ENCODE measurements at regions not wholly inside any gene's neighbourhood (a gene's known extent, or its start where the extent isn't known, plus 50 kb on each side); places are given as distances from the start of the nearest gene placed in this dataset.
A peak's percentile ranks its signal among the peaks of the same experiment; 100 is the strongest.

GRCh38 chr6:94511502-94512088 is 1065.7 kb upstream of the MANEA start:
- no peak for DNase-seq

GRCh38 chr6:94510877-94511276 is 1066.5 kb upstream of the MANEA start:
- peak; percentile 9 for DNase-seq

GRCh38 chr6:94501516-94501915 is 1075.8 kb upstream of the MANEA start:
- no peak for DNase-seq

- no peak for DNase-seq
Observed at GRCh38 chr6:94498099-94498498, 1078.7 kb upstream of the EPHA7 start.

- no peak for DNase-seq
Observed at GRCh38 chr6:94494500-94494899, 1075.1 kb upstream of the EPHA7 start.

- DNase-seq = no peak
Observed at GRCh38 chr6:94487371-94487770, 1068.0 kb upstream of the EPHA7 start.

GRCh38 chr6:94478133-94479005 is 1059.0 kb upstream of the EPHA7 start:
- no peak for DNase-seq

GRCh38 chr6:94468830-94469229 is 1049.5 kb upstream of the EPHA7 start:
- DNase-seq = no peak

DNA sequence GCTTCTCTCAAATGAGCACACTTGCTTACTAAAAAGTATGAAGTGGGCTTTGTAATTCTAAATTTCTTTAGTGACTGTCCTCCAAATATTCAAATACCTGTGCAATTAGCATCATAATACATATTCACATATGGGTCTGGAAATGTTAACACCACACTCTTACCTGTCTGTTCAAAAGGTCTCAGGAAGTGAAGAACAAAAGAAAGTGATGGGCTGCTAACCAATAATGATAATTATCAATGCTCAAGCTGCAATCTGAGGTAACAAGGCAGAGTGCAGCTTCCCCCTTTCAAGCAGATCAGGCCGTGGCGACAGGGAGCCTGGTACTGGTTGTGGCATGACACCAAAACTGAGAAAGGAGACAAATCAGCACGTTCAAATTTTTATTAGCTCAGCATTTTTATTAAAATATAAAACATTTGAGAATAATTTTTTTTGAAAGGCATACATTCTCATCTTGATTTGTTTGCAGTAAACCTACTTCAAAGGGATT is 1044.7 kb upstream of the EPHA7 start:
- DNase-seq = no peak

DNA sequence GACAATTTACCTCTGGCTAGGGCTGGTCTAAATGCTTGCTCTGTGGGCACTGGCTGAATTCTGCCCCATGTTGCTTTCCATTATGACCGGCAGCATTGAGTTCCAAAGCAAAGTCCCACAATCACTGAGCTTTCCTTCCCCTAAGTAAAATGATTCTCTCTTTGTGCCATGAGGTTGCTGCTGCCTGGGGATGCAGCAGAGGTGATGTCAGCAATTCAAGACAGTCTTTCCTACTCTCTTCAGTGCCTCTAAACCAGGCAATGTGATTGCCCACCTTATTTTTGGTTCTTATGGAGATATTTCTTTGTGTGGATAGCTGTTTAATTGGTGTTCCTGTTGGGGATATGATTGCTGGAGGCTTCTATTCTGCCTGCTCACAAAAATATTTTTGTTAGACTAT is 1043.9 kb upstream of the EPHA7 start:
- DNase-seq = no peak

DNA sequence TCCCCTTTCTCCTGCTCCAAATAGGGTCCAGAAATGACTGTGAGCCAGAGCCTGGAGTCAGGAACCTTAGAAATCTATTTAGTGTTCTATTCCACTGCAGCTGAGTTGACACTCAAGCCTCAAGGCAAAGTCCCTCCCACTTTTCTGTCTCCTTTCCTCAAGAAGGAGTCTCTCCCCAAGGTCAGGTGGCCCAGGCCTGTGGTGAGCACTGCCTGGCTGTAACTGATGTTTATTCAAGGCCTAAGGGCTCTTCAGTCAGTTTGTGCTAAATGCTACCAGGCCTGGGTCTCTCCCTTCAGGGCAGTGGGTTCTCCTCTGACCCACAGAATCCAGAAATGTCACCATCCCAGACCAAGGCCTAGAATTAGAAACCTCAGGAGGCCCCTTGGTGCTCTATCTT is 1042.9 kb upstream of the EPHA7 start:
- DNase-seq = no peak

- DNase-seq = no peak
Observed at GRCh38 chr6:94456266-94456665, 1036.9 kb upstream of the EPHA7 start.

DNA sequence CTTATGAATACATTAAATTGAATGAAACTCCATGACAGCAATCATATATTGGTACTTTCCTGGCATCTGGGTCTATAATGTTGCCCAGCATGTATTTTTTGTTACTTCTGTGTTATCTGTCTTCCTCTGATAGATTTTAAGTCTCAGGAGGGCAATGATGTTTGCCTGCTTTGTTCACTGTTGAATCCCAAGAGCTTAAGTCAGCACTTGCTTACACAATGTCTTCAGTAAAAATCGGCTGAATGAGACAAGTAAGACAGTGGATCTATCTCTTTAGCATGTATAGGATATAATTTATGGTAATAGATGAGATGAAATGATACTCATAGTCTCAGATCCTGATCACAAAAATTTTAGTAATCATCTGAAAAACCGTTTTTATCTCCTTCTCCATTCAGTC is 1034.9 kb upstream of the EPHA7 start:
- DNase-seq = no peak

GRCh38 chr6:94446120-94446519 is 1026.8 kb upstream of the EPHA7 start:
- no peak for DNase-seq

GRCh38 chr6:94443701-94444100 is 1024.3 kb upstream of the EPHA7 start:
- no peak for DNase-seq

GRCh38 chr6:94424692-94425091 is 1005.3 kb upstream of the EPHA7 start:
- no peak for DNase-seq

DNA sequence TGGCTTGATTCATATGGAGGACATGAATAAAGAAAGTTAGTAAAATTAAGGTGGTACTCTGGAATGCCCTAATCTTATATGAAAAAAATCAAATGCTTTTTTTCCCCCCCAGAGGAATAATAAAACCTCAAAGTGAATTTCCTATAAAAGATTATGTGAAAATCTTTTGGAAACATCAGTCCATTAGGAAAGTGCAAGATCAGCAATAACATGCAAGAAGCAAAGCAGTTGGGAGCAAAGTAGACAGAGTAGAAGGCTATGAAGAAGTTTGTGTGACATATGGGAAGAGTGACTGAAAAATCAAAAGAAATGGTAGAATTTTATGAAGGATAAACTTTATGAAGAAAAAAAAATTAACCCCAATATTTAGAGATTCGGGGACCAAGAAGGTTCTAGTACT is 998.0 kb upstream of the EPHA7 start:
- no peak for DNase-seq

GRCh38 chr6:94414041-94414440 is 994.7 kb upstream of the EPHA7 start:
- DNase-seq = no peak

DNA sequence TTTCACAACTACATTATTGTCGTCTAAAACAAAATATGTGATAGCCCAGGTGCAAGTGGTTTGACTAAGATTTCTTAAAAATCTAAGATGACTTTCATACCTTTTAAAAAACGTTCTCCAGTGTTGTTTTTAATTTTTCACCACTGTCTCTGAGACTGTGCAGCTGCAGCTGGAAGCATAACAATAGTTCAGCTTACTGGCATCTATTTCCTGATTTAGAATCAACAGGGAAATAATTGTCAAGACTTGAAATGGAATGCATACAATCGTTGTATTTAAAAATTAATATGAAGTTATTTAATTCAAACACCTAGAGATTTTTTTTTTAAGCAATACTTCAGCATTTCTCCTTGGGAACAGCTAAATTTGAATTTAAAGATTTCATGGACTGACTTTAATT is 982.0 kb upstream of the EPHA7 start:
- DNase-seq = no peak

DNA sequence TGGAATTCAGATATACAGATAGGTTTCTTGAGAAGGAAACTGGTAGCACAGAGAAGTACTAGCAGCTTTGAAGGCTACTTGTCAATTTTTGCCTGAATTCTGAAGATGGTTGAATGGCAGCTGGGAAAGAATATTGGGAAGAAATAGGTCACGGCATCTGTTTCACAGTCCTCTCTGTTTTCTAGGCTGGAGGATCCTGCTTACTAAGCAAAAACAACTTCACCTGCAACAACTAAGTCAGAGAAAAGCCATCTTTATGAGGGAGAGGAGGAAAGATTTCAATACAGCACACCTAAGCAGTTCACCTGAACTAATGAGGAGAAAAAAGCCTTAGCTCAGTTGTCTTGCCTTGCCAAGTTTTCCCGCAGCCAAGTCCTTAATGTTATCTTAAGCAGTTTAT is 975.5 kb upstream of the EPHA7 start:
- DNase-seq = no peak

DNA sequence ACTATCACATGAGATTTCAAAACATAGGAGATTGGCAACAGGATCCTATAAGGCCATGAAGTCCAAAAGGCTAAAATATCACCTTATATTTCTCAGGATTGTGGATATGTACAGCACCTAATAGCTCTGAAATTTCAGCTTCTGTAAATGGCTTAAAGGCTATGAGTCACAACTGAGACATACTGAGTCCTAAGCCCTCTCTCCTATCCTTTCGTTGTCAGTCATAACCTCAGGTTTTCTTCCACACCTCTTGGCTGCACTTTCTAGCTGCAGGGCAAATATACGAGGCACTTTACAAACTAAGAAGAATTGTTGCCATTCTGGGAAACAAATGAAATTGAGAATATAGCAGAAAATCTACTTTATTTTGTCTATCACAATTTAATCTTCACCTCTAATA is 969.9 kb upstream of the EPHA7 start:
- DNase-seq = no peak

DNA sequence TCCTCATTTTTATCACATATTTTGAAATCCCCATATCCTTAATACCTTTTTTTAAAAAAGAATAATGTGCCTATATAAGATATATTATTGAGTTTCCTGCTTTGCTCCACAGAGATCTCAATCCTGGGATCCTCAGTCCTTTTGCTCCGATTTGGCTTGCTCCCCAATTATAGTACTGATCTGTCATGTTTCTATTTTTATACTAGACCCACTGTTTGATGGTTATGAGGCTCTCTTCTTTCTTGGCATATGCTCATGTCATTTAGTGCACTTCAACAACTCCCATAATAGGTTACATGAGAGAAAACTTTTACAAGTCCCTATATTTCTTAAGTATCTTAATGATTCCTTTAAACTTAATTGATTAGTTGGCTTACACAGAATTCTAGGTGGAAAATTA is 958.5 kb upstream of the EPHA7 start:
- DNase-seq = no peak

GRCh38 chr6:94376876-94377275 is 957.5 kb upstream of the EPHA7 start:
- DNase-seq = no peak

- DNase-seq = no peak
Observed at GRCh38 chr6:94372229-94372628, 952.9 kb upstream of the EPHA7 start.

- DNase-seq = no peak
Observed at GRCh38 chr6:94367316-94367715, 948.0 kb upstream of the EPHA7 start.

Measured in right hindlimb (tissue), 1 donor.